GM21390 (cell line): ENCODE measurements at regions not wholly inside any gene's neighbourhood (a gene's known extent, or its start where the extent isn't known, plus 50 kb on each side); places are given as distances from the start of the nearest gene placed in this dataset.
"Not testable (repeated sequence)": the region's sequence is repeated elsewhere in the genome, so short reads cannot be mapped to it uniquely, and the experiment has no call there.

Experiments
- ATAC-seq: cut with Tn5 transposase; IDR thresholded peaks from one replicate; pipeline ENCODE4 v1.9.1; 2021; ENCODE audit not compliant: unreplicated experiment

- no peak for ATAC-seq
These were observed 1090.0 kb downstream of the EPHA7 start for GRCh38 chr6:92329208-92329847.

GRCh38 chr6:92315312-92315711, 1104.0 kb downstream of the EPHA7 start:
- no peak for ATAC-seq

GRCh38 chr6:92297101-92297500, 1122.3 kb downstream of the EPHA7 start:
- no peak for ATAC-seq

GRCh38 chr6:92292067-92292466, 1127.3 kb downstream of the EPHA7 start:
- ATAC-seq = no peak

DNA sequence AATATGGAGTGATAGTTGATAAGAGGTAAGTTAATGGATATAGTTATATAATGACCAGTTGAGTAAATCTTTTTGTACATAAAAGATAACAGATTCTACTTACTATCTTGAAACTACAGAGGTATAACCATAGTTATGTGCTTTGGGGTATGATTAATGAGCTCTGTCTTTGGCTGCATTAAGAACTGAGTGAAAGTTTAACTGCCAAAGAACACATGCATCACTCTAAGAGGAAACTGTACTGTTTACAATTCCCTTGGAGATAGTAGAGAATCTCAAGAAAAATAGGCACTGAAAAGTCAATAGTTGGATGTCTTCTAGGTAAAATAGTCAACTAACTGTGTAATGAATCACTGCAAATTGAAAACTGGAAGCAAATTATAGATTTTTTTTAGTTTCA, 1129.5 kb downstream of the EPHA7 start:
- ATAC-seq = no peak

- no peak for ATAC-seq
These were observed 1137.7 kb downstream of the EPHA7 start for GRCh38 chr6:92281571-92282076.

GRCh38 chr6:92275150-92275549, 1144.2 kb downstream of the EPHA7 start:
- no peak for ATAC-seq

GRCh38 chr6:92274588-92274987, 1144.8 kb downstream of the EPHA7 start:
- no peak for ATAC-seq

DNA sequence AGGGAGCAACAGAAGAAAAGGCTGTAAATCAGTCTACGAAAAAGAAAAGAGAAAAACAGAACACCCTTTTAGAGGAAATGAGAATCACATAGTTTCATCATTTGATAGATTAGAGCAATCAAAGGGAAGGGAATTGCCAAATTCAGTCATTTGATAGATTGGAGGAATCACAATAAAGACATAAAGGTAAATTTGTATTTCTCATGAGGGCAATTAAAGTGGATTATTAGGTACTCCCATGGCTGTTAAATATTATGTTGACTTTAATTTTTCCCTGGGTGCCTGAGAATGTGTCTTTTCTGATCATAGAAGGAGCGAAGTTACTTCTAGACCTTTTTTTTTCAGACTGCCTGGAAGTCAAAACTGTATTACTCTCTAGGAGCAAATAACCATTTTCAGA, 1145.7 kb downstream of the EPHA7 start:
- ATAC-seq = no peak

- no peak for ATAC-seq
These were observed 1148.3 kb downstream of the EPHA7 start for GRCh38 chr6:92271091-92271490.

DNA sequence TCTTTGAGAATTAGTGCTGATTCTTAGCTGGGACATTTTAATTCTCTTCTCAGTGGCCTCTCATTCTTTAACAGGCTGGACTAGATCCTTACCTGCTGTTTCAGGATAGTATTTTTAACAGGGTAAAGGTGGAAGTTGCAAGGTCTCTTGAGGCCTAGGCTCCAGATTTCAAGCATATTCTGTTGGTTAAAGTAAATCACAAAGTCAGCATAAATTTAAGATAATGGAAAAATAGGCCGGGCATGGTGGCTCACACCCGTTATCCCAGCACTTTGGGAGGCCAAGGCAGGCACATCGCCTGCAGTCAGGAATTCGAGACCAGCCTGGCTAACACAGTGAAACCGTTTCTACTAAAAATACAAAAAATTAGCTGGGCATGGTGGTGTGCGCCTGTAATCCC, 1149.0 kb downstream of the EPHA7 start:
- ATAC-seq = no peak

DNA sequence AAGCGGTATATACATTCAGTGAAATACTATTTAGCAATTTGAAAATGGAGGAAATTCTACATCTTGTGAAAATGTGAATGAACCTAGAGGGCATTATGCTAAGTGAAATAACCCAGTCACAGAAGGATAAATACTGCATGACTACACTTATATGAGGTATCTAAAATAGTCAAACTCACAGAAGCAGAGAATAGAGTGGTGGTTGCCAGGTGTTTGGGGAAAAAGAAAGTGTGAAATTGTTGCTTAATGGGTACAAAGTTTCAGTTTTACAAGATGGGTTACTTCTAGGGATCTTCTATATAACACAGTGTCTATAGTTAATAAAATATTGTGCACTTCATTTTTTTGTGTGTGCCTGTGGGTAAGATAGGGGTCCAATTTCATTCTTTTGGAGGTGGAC, 1152.0 kb downstream of the EPHA7 start:
- no peak for ATAC-seq

DNA sequence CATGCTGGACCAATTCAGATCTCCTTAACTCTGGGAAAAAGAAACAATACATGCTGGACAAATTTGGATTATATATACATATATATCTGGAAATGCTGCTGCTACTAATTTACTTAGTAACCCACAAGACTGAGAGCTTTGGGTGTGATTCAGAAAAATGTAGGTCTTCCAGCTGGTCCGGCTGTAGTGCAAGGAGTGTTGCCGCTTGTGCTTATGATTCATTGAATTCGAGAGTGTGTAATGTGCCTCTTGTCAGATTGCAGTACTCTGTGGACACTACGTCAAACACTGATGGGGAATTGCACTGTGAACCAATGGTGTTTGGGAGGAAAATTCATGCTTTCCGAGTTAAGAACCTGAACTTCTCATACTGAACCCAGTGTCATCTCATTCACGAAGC, 1155.5 kb downstream of the EPHA7 start:
- ATAC-seq = no peak

DNA sequence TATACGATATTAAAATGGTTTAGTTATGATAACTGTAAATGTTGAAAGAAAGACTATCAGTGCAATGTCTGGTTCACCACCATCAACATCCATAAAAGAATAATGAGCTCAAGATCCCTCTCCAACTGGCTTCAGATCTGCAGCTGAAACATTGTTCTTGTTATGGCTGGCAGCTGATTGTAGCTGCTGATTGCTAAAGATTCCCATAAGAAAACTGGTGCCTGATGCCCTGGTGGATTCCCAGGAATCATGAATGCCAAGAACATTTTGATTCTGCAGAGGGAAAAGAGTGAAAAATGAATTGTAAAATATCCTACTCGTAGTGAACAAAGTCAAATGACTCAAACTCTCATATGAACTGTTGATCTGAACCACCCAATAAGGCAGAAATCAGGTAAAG, 1160.2 kb downstream of the EPHA7 start:
- no peak for ATAC-seq

DNA sequence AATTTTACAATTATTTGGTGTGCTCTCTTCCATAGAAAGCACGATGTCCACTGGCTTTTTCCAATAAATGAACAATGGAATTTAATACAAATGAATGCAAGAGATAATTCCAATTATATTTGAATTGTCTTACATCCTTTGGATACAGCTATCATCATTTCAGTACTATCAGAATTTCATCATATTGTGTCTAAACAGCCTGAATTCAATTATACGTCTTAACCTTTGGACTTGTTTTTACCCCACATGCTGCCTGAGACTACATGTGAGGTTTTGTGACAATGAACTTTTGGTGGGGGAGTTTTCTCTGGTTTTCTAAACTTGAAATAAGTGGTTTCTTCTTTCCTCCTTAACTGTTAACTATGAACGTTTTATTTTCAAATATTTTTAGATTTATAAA, 1176.0 kb downstream of the EPHA7 start:
- no peak for ATAC-seq

DNA sequence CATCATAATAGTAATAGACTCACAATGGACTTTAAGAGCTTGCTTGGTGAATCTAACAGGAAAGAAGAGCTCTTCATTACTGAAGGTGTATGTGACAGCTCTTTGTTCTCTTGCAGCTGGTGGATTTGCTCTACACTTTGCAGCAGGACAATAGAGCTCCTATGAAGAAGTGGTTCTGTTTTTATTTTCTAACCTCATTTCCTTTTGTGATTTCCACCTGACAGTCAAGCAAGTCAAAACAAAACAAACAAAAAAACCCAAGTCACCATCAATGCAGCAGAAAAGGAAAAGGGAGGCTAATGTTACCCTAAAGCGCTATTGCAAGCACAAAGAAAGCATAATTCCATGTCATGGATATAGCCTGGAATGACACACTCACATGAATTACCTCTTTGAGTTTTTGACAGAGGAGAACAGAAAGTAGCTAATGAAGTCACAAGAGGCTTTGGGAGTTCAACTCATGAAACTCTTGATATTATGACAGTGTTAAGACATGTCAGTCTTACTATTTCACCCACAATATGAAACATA, 1188.1 kb downstream of the EPHA7 start:
- no peak for ATAC-seq

DNA sequence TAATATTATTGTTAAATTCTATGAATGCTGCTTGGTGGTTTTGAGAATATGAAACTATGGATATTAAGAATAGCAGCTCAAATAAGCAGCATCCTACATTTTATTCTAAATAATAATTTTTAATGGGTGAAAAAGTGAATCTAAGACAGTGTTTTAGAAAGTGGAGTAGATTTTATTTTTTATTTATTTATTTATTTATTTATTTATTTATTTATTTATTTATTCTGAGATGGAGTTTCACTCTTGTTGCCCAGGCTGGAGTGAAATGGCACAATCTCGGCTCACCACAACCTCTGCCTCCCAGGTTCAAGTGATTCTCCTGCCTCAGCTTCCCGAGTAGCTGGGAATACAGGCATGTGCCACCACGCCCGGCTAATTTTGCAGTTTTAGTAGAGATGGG, 1199.4 kb downstream of the EPHA7 start:
- not testable (repeated sequence) for ATAC-seq

DNA sequence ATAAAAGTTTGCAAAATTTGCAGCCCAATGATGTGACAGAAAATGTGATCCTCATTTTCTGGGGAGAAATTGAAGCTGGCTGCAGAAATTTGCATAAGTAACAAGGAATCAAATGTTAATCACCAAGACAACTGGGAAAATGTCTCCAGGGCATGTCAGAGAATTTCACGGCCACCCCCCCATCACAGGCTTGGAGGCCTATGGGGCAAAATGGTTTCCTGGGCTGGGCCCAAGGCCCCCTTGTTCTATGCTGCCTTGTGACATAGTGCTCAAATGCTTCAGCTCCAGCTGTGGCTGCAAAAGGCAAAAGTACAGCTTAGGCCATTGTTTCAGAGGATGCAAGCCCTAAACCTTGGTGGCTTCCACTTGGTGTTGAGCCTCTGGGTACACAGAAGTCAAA, 1202.6 kb downstream of the EPHA7 start:
- ATAC-seq = no peak

DNA sequence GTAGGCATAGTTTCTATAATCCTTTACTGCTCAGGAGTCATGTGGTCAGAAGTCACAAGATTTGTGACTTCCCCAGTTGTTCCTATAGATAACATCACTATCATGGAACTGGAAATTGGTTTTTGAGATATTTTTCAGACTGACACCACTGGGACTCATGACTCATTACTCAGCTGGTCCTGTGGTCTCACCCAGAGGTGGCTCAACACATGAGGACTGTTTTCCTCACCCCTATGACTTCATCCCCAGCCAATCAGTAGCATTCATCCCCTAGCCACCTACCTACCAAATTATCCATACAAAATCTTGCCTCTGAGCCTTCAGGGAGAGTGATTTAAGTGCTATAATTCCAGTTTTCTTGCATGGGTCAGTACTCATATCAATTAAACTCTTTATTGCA, 1217.7 kb downstream of the EPHA7 start:
- ATAC-seq = no peak

DNA sequence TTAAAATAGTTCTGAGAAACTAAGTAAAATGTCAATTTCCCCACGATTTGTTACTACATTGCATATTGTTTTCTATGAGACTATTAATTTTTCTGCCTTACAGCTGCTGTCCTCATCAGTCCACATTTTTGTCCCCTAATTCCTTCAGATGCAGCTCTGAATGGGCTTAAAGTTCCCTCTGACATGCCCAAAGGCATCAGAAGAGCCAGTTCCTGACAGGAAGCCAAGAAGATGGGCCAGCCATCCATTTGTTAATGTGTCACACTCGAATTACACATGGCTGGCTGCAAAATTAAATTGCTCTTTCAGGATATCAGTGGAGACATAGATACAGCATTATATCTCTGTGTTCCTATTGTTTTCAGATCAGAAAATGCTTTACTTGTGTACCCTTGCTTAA, 1223.0 kb downstream of the EPHA7 start:
- no peak for ATAC-seq

GRCh38 chr6:92195796-92196195, 1223.6 kb downstream of the EPHA7 start:
- no peak for ATAC-seq

- ATAC-seq = no peak
These were observed 1231.3 kb downstream of the EPHA7 start for GRCh38 chr6:92188016-92188415.

DNA sequence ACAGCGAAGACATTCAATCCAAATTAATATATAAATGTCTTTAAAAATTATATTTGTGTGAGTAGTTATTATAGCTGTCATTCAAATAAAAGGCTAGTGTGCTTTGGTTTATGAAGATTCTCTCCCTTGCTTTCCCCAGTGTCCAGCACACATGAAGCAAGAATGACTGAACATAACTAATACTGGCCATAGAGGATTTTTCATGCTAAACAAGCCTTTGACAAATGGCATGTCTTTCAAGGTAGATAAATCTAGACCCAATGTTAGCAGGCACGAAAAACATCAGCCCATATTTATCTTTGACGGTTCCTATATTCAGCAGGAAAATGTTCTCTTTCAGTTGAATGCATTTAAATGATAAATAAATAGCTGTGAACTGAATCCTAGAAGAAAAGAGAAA, 1234.4 kb downstream of the EPHA7 start:
- no peak for ATAC-seq
